HG02943 (cell line): ENCODE measurements at regions not wholly inside any gene's neighbourhood (a gene's known extent, or its start where the extent isn't known, plus 50 kb on each side); places are given as distances from the start of the nearest gene placed in this dataset.

Experiments used
- ATAC-seq: cut with Tn5 transposase; IDR thresholded peaks from one replicate; pipeline ENCODE4 v1.9.1; 2021; ENCODE audit warnings: mild to moderate bottlenecking, low read depth, moderate library complexity; ENCODE audit not compliant: unreplicated experiment

- ATAC-seq: no peak
Observed at GRCh38 chr22:49183826-49184216, 643.9 kb downstream of the BRD1 start.

GRCh38 chr22:49183208-49183825 is 644.4 kb downstream of the BRD1 start:
- no peak for ATAC-seq

GRCh38 chr22:49182416-49182815 is 645.3 kb downstream of the BRD1 start:
- ATAC-seq: no peak

- ATAC-seq: no peak
Observed at GRCh38 chr22:49181942-49182341, 645.7 kb downstream of the BRD1 start.

GRCh38 chr22:49181431-49181830 is 646.2 kb downstream of the BRD1 start:
- ATAC-seq: no peak

- no peak for ATAC-seq
Observed at GRCh38 chr22:49180683-49181024, 647.0 kb downstream of the BRD1 start.

- ATAC-seq: no peak
Observed at GRCh38 chr22:49179886-49180682, 647.6 kb downstream of the BRD1 start.

- ATAC-seq: no peak
Observed at GRCh38 chr22:49179175-49179574, 648.5 kb downstream of the BRD1 start.

- no peak for ATAC-seq
Observed at GRCh38 chr22:49178246-49179005, 649.2 kb downstream of the BRD1 start.

GRCh38 chr22:49177666-49178065 is 650.0 kb downstream of the BRD1 start:
- no peak for ATAC-seq

GRCh38 chr22:49176956-49177355 is 650.7 kb downstream of the BRD1 start:
- no peak for ATAC-seq

GRCh38 chr22:49170053-49170452 is 657.6 kb downstream of the BRD1 start:
- ATAC-seq: no peak

GRCh38 chr22:49169074-49169744 is 658.5 kb downstream of the BRD1 start:
- ATAC-seq: no peak

- no peak for ATAC-seq
Observed at GRCh38 chr22:49168219-49168813, 659.4 kb downstream of the BRD1 start.

- ATAC-seq: no peak
Observed at GRCh38 chr22:49166746-49167145, 660.9 kb downstream of the BRD1 start.

- ATAC-seq: no peak
Observed at GRCh38 chr22:49166211-49166610, 661.5 kb downstream of the BRD1 start.

- ATAC-seq: no peak
Observed at GRCh38 chr22:49164773-49165320, 662.8 kb downstream of the BRD1 start.

- no peak for ATAC-seq
Observed at GRCh38 chr22:49163960-49164690, 663.5 kb downstream of the BRD1 start.

- no peak for ATAC-seq
Observed at GRCh38 chr22:49163258-49163959, 664.3 kb downstream of the BRD1 start.
